Pulmonary artery endothelial cell (primary cell): ENCODE measurements at regions not wholly inside any gene's neighbourhood (a gene's known extent, or its start where the extent isn't known, plus 50 kb on each side); places are given as distances from the start of the nearest gene placed in this dataset.

Source experiments
- DNase-seq: peaks from one replicate; pipeline ENCODE4 v3.0.0-alpha.2; 2011; ENCODE audit warnings: low read depth, low spot score

DNA sequence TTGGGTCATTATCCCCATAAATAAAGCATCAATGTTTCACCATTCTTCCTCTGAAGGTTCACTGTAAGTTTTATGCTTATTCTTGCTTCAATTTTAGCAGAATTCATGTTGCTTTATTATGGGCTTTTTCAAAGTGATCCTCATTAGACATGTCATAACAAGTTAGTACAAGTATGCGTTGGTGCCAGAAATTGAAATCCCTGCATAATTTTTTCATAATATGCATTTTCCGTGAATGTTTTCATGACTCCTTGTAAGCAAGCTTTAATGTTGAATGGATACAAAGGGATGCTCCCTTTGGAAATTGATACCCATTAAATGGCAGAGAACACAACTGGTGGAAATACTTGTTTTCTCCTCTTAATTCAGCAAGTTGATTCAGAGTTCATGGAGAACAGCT is 179.7 kb downstream of the ST6GAL2 start:
- no peak for DNase-seq

- no peak for DNase-seq
Measured at GRCh38 chr2:106708209-106708608, 177.8 kb downstream of the ST6GAL2 start.

GRCh38 chr2:106709229-106709628 is 176.7 kb downstream of the ST6GAL2 start:
- no peak for DNase-seq

DNA sequence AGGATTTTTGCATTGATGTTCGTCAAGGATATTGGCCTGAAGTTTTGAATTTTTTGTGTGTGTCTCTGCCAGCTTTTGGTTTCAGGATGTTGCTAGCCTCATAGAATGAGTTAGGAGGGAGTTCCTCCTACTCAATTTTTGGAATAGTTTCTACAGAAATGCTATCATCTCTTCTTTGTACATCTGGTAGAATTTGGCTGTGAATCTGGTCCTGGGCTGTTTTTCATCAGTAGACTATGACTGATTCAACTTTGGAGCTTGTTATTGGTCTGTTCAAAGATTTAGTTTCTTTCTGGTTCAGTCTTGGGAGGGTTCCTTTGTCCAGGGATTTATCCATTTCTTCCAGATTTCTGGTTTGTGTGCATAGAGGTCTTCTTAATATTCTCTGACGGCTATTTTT is 166.7 kb downstream of the ST6GAL2 start:
- DNase-seq: no peak

- no peak for DNase-seq
Measured at GRCh38 chr2:106720026-106720425, 165.9 kb downstream of the ST6GAL2 start.

GRCh38 chr2:106724301-106724794 is 161.6 kb downstream of the ST6GAL2 start:
- no peak for DNase-seq

- DNase-seq: no peak
Measured at GRCh38 chr2:106734165-106734564, 151.8 kb downstream of the ST6GAL2 start.

- DNase-seq: no peak
Measured at GRCh38 chr2:106735807-106736206, 150.2 kb downstream of the ST6GAL2 start.

- DNase-seq: no peak
Measured at GRCh38 chr2:106736221-106736620, 149.7 kb downstream of the ST6GAL2 start.

- DNase-seq: no peak
Measured at GRCh38 chr2:106745468-106745867, 140.5 kb downstream of the ST6GAL2 start.

DNA sequence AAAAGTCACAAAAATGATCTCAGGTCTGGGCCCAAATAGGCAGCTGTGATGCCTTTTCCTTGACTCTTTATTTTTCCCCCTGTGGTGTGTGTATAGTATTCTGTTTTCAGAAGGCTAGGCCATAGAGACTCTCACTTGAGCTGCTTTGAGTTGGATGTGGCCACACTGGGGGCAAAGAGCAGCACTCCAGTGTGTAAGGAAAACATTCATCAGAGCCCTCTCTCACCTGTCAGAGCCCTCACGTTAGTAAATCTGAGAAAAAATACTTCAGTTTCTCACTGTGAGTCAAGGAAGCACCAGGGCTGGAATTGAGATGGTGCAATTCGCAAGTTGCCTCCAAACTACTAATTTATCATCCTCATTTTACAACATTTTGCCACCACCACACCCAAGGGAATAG is 136.1 kb downstream of the ST6GAL2 start:
- no peak for DNase-seq
